OCI-LY3 (cell line): ENCODE measurements at regions not wholly inside any gene's neighbourhood (a gene's known extent, or its start where the extent isn't known, plus 50 kb on each side); places are given as distances from the start of the nearest gene placed in this dataset.

Source experiments
- H2AFZ ChIP-seq: fragments of 200-600, 300-600 bp; shearing (Covaris generic); 2 replicates; pipeline ENCODE4 v1.6.0; 2014; ENCODE audit warnings: antibody characterized with exemption, low read depth, low read length
- H3K27ac ChIP-seq: fragments of 200-600, 300-600 bp; sonication (generic); 2 replicates; pipeline ENCODE4 v1.5.1; 2014; ENCODE audit warnings: mild to moderate bottlenecking, low read length, moderate library complexity, mixed read lengths
- H3K27me3 ChIP-seq: fragments of 200-600, 300-600 bp; sonication (generic); 2 replicates; pipeline ENCODE4 v1.6.1; 2014; ENCODE audit warnings: low read depth, low read length, mixed read lengths
- H3K36me3 ChIP-seq: fragments of 200-600, 300-600 bp; sonication (generic); replicated peaks from 2 replicates; pipeline ENCODE3; 2014; ENCODE audit warnings: low read depth, low read length, mixed read lengths
- H3K4me1 ChIP-seq: fragments of 300-600, 200-600 bp; sonication (generic); 2 replicates; pipeline ENCODE4 v1.6.1; 2014; ENCODE audit warnings: low read length, mixed read lengths
- H3K4me2 ChIP-seq: fragments of 200-600, 300-600 bp; sonication (generic); 2 replicates; pipeline ENCODE4 v1.6.1; 2014; ENCODE audit warnings: low read length, mixed read lengths
- H3K4me3 ChIP-seq: fragments of 300-600, 200-600 bp; sonication (generic); 2 replicates; pipeline ENCODE4 v1.5.1; 2014; ENCODE audit warnings: antibody characterized with exemption, mild to moderate bottlenecking, low read length, moderate library complexity
- H3K79me2 ChIP-seq: fragments of 300-600, 200-600 bp; shearing (Covaris generic); 2 replicates; pipeline ENCODE4 v1.6.1; 2014; ENCODE audit warnings: mild to moderate bottlenecking, low read length, mixed read lengths
- H3K9ac ChIP-seq: fragments of 300-600, 200-600 bp; shearing (Covaris generic); 2 replicates; pipeline ENCODE4 v1.6.0; 2014; ENCODE audit warnings: mild to moderate bottlenecking, low read length, moderate library complexity
- H3K9me3 ChIP-seq: fragments of 200-600, 300-600 bp; shearing (Covaris generic); 2 replicates; pipeline ENCODE4 v1.6.1; 2014; ENCODE audit warnings: low read length, mixed read lengths; ENCODE audit not compliant: insufficient read depth
- H4K20me1 ChIP-seq: fragments of 200-600, 300-600 bp; sonication (generic); 2 replicates; pipeline ENCODE4 v1.6.1; 2016; ENCODE audit warnings: low read length, mixed read lengths; ENCODE audit not compliant: insufficient read depth
- CTCF ChIP-seq: fragments of 200-600, 300-600 bp; sonication (generic); IDR thresholded peaks from 2 replicates; pipeline ENCODE4 v1.5.1; 2014; ENCODE audit warnings: antibody characterized with exemption, low read length, low read depth
- EZH2phosphoT487 ChIP-seq: fragments of 200-600 bp; shearing (Covaris generic); IDR thresholded peaks from 2 replicates; pipeline ENCODE4 v1.6.1; 2018; ENCODE audit warnings: antibody characterized with exemption, mixed run types, low read depth

- no peaks in the 10 kb centered on the region for H3K4me1 ChIP-seq
- no peaks in the 10 kb centered on the region for H3K9me3 ChIP-seq
- no peaks in the 10 kb centered on the region for H3K27me3 ChIP-seq
- no peak overlapping the region for H3K4me2 ChIP-seq
- no peak overlapping the region for H3K9ac ChIP-seq
- no peaks in the 10 kb centered on the region for H3K79me2 ChIP-seq
- H4K20me1 ChIP-seq = no peaks in the 10 kb centered on the region
- H3K36me3 ChIP-seq = no peaks in the 10 kb centered on the region
- H2AFZ ChIP-seq = no peak overlapping the region
- no peak overlapping the region for H3K27ac ChIP-seq
- no peak overlapping the region for H3K4me3 ChIP-seq
- TF ChIP-seq EZH2phosphoT487 (no peak), CTCF (no peak)
Measured at GRCh38 chr3:102686792-102687191, 252.0 kb downstream of the ZPLD1 start.

- H3K27me3 ChIP-seq = no peaks in the 10 kb centered on the region
- no peak overlapping the region for H3K27ac ChIP-seq
- no peak overlapping the region for H2AFZ ChIP-seq
- no peaks in the 10 kb centered on the region for H3K79me2 ChIP-seq
- H3K9ac ChIP-seq = no peak overlapping the region
- no peaks in the 10 kb centered on the region for H3K9me3 ChIP-seq
- H3K4me1 ChIP-seq = no peaks in the 10 kb centered on the region
- no peaks in the 10 kb centered on the region for H4K20me1 ChIP-seq
- H3K4me2 ChIP-seq = no peak overlapping the region
- no peaks in the 10 kb centered on the region for H3K36me3 ChIP-seq
- no peak overlapping the region for H3K4me3 ChIP-seq
- TF ChIP-seq EZH2phosphoT487 (no peak), CTCF (no peak)
Measured at GRCh38 chr3:102687851-102688555, 253.2 kb downstream of the ZPLD1 start.

- H3K4me2 ChIP-seq = no peak overlapping the region
- H2AFZ ChIP-seq = no peak overlapping the region
- H3K36me3 ChIP-seq = no peaks in the 10 kb centered on the region
- H3K4me3 ChIP-seq = no peak overlapping the region
- H3K27me3 ChIP-seq = no peaks in the 10 kb centered on the region
- H3K27ac ChIP-seq = no peak overlapping the region
- H4K20me1 ChIP-seq = no peaks in the 10 kb centered on the region
- no peaks in the 10 kb centered on the region for H3K9me3 ChIP-seq
- H3K9ac ChIP-seq = no peak overlapping the region
- no peaks in the 10 kb centered on the region for H3K4me1 ChIP-seq
- no peak for TF ChIP-seq CTCF
- TF ChIP-seq EZH2phosphoT487 = no peak
- no peaks in the 10 kb centered on the region for H3K79me2 ChIP-seq
Measured at GRCh38 chr3:102688556-102688930, 253.7 kb downstream of the ZPLD1 start.

- Histone ChIP-seq H3K9ac (no peak overlapping the region), H3K36me3 (no peaks in the 10 kb centered on the region), H3K9me3 (no peaks in the 10 kb centered on the region), H2AFZ (no peak overlapping the region), H3K27ac (no peak overlapping the region), H3K79me2 (no peaks in the 10 kb centered on the region), H3K27me3 (no peaks in the 10 kb centered on the region), H3K4me1 (no peaks in the 10 kb centered on the region), H4K20me1 (no peaks in the 10 kb centered on the region), H3K4me3 (no peak overlapping the region), H3K4me2 (no peak overlapping the region)
- no peak for TF ChIP-seq EZH2phosphoT487
- no peak for TF ChIP-seq CTCF
Measured at GRCh38 chr3:102691507-102691906, 256.7 kb downstream of the ZPLD1 start.
